Midbrain (tissue), 1 donor: ENCODE measurements at regions not wholly inside any gene's neighbourhood (a gene's known extent, or its start where the extent isn't known, plus 50 kb on each side); places are given as distances from the start of the nearest gene placed in this dataset.
"Not testable (repeated sequence)": the region's sequence is repeated elsewhere in the genome, so short reads cannot be mapped to it uniquely, and the experiment has no call there.

Experiments
- DNase-seq: peaks from one replicate; lab custom pipeline; 2025; lab: John Stamatoyannopoulos, UW

- DNase-seq: no peak
Observed at GRCh38 chr17:14732211-14732610, 431.3 kb downstream of the HS3ST3B1 start.

GRCh38 chr17:14731591-14731990 lies 430.7 kb downstream of the HS3ST3B1 start:
- no peak for DNase-seq

GRCh38 chr17:14730821-14731220 lies 429.9 kb downstream of the HS3ST3B1 start:
- no peak for DNase-seq

- DNase-seq: no peak
Observed at GRCh38 chr17:14725729-14726128, 424.8 kb downstream of the HS3ST3B1 start.

- DNase-seq: no peak
Observed at GRCh38 chr17:14724770-14725169, 423.9 kb downstream of the HS3ST3B1 start.

GRCh38 chr17:14723349-14723748 lies 422.5 kb downstream of the HS3ST3B1 start:
- not testable (repeated sequence) for DNase-seq

- no peak for DNase-seq
Observed at GRCh38 chr17:14719942-14720341, 419.1 kb downstream of the HS3ST3B1 start.

- DNase-seq: no peak
Observed at GRCh38 chr17:14717859-14718258, 417.0 kb downstream of the HS3ST3B1 start.

GRCh38 chr17:14715561-14715960 lies 414.7 kb downstream of the HS3ST3B1 start:
- DNase-seq: no peak

- no peak for DNase-seq
Observed at GRCh38 chr17:14712611-14713021, 411.7 kb downstream of the HS3ST3B1 start.

GRCh38 chr17:14704121-14704520 lies 403.2 kb downstream of the HS3ST3B1 start:
- no peak for DNase-seq

- DNase-seq: no peak
Observed at GRCh38 chr17:14701886-14702285, 401.0 kb downstream of the HS3ST3B1 start.

- DNase-seq: no peak
Observed at GRCh38 chr17:14699574-14700185, 398.8 kb downstream of the HS3ST3B1 start.

GRCh38 chr17:14693382-14693781 lies 392.5 kb downstream of the HS3ST3B1 start:
- no peak for DNase-seq

- DNase-seq: no peak
Observed at GRCh38 chr17:14690704-14691103, 389.8 kb downstream of the HS3ST3B1 start.

GRCh38 chr17:14688134-14688533 lies 387.3 kb downstream of the HS3ST3B1 start:
- no peak for DNase-seq

GRCh38 chr17:14672830-14673229 lies 371.9 kb downstream of the HS3ST3B1 start:
- no peak for DNase-seq

- no peak for DNase-seq
Observed at GRCh38 chr17:14670861-14671260, 370.0 kb downstream of the HS3ST3B1 start.

- DNase-seq: no peak
Observed at GRCh38 chr17:14664511-14664910, 363.6 kb downstream of the HS3ST3B1 start.

GRCh38 chr17:14641117-14641516 lies 340.2 kb downstream of the HS3ST3B1 start:
- DNase-seq: no peak

- DNase-seq: no peak
Observed at GRCh38 chr17:14637260-14637659, 336.4 kb downstream of the HS3ST3B1 start.

GRCh38 chr17:14630621-14631020 lies 329.7 kb downstream of the HS3ST3B1 start:
- no peak for DNase-seq

GRCh38 chr17:14630046-14630445 lies 329.2 kb downstream of the HS3ST3B1 start:
- no peak for DNase-seq

GRCh38 chr17:14622615-14623101 lies 321.8 kb downstream of the HS3ST3B1 start:
- DNase-seq: no peak
